GM10248 (cell line): ENCODE measurements at regions not wholly inside any gene's neighbourhood (a gene's known extent, or its start where the extent isn't known, plus 50 kb on each side); places are given as distances from the start of the nearest gene placed in this dataset.

Experiments used
- CTCF ChIA-PET: fragments of 300-600 bp; sonication (Branson Sonifier 250); formaldehyde crosslinking; extraction: SDS; loops from one replicate; lab custom pipeline; 2021; ENCODE audit warnings: antibody characterized with exemption; lab: Yijun Ruan, JAX
- POLR2A ChIA-PET: fragments of 350-650 bp; sonication (Branson Sonifier 250); formaldehyde crosslinking; extraction: SDS; loops from one replicate; lab custom pipeline; 2020; ENCODE audit warnings: antibody characterized with exemption; lab: Yijun Ruan, JAX
- DNase-seq: peaks from one replicate; pipeline ENCODE4 v3.0.0; 2012; ENCODE audit errors: extremely low spot score
- TF ChIP-seq, protein P1 (sequence below): IDR thresholded peaks from 2 replicates; pipeline ENCODE4 v1.5.1; 2012; ENCODE audit warnings: mild to moderate bottlenecking, low read depth; ENCODE audit errors: extremely low read depth, missing control alignments, control extremely low read depth

DNA sequence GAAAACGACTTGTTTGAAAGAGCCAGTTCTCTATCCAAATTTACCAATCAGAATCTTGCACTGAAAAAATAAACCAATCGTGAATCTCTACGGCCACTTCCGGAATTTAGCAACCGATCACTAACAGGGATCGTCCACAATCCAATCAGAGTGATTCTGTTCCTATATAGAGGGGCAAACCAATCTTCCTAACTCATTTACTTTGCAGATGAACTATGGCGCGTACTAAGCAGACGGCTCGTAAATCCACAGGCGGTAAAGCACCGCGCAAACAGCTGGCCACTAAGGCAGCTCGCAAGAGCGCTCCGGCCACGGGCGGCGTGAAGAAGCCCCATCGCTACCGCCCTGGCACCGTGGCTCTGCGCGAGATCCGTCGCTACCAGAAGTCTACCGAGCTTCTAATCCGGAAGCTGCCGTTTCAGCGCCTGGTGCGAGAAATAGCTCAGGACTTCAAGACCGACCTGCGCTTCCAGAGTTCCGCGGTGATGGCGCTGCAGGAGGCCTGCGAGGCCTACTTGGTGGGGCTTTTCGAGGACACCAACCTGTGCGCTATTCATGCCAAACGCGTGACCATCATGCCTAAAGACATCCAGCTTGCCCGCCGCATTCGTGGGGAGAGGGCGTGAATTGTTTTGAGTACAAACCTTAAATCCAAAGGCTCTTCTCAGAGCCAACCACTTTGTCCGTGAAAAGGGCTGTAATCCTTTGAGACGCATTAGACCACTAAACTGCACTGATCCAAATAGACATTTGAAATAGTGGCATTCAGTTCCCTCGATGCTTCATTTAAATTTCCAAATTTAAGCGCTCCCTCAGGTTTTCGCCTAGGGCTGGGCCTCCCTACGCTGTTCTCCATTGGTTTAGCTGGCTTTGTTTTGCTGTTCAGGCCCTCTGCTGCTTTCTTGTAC lies 138.0 kb downstream of the HFE start:
- POLR2A ChIA-PET, result interaction anchor here (1.1 to 3.5 kb wide), 3 partner anchors 9 to 26 kb away, joined by 3 to 19 read pairs (median 16); a partner anchor contains a TSS
- TF ChIP-seq, protein P1, sequence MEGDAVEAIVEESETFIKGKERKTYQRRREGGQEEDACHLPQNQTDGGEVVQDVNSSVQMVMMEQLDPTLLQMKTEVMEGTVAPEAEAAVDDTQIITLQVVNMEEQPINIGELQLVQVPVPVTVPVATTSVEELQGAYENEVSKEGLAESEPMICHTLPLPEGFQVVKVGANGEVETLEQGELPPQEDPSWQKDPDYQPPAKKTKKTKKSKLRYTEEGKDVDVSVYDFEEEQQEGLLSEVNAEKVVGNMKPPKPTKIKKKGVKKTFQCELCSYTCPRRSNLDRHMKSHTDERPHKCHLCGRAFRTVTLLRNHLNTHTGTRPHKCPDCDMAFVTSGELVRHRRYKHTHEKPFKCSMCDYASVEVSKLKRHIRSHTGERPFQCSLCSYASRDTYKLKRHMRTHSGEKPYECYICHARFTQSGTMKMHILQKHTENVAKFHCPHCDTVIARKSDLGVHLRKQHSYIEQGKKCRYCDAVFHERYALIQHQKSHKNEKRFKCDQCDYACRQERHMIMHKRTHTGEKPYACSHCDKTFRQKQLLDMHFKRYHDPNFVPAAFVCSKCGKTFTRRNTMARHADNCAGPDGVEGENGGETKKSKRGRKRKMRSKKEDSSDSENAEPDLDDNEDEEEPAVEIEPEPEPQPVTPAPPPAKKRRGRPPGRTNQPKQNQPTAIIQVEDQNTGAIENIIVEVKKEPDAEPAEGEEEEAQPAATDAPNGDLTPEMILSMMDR, result no peak
- CTCF ChIA-PET, result interaction anchor here (1.2 to 2.3 kb wide), 7 partner anchors 8 to 92 kb away, joined by 3 to 11 read pairs (median 5); a partner anchor contains a TSS
- no peak for DNase-seq

DNA sequence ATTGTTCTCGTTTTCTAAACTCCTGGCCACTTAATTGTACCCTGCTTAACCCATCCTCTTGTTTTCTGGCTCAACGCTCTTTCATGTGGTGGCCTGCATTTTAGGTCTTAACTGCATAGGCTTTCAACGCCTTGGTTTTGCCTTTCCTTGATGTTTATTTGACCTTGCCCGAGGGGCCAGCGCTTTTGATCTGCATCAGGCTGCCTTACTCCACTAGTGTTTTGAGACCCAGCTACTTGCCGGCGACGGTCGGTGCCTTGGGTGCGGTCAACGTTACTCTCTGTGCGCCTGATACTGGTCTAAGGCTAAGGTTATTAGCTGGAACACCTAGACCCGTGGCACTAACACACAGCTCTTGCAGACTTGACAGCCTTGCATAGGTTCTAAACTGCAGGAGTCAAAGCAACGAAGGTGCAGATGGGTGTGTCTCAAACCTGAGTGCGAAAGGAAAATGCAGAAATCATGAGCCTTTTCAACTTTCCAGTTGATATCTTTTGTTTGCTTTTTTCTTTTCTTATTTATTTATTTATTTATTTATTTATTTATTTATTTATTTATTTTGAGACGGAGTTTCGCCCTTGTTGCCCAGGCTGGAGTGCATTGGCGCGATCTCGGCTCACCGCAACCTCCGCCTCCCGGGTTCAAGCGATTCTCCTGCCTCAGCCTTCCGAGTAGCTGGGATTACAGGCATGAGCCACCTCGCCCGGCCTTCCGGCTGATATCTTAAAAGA lies 138.8 kb downstream of the HFE start:
- POLR2A ChIA-PET, result interaction anchor here (1.1 to 3.5 kb wide), 4 partner anchors 8 to 27 kb away, joined by 3 to 19 read pairs (median 10); a partner anchor contains a TSS
- CTCF ChIA-PET, result interaction anchor here (1.3 to 2.3 kb wide), 5 partner anchors 8 to 32 kb away, joined by 4 to 11 read pairs (median 5); a partner anchor contains a TSS
- no peak for DNase-seq
- TF ChIP-seq, protein P1, result no peak

GRCh38 chr6:26226579-26226967 lies 138.4 kb upstream of the BTN3A2 start:
- ChIA-PET CTCF (interaction anchor here (1.3 to 2.5 kb wide), 3 partner anchors 10 to 58 kb away, joined by 3 to 10 read pairs (median 9); a partner anchor contains a TSS), POLR2A (interaction anchor here (1.0 to 2.5 kb wide), 4 partner anchors 10 to 46 kb away, joined by 3 to 19 read pairs (median 3); a partner anchor contains a TSS)
- TF ChIP-seq, protein P1, result no peak
- DNase-seq, result no peak

DNA sequence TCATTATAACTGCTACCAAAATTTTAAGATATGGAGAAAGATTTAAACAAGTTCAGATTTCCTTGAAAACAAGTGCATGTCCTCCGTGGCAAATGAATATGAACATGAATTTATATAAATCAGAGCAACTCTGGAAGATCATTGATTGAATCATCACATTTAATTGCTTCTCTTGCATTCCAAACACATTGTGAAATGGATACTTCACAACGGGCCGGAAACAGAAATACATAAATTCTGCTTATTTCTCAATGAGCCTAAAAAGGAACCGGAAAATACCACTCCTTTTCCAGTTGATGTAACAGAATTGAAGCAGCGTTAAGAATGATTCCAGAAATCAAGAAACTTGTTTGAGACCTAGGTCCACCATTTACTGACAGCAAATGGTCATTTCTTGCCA lies 134.6 kb upstream of the BTN3A2 start:
- TF ChIP-seq, protein P1, result no peak
- CTCF ChIA-PET, result no interaction called here
- DNase-seq, result no peak
- POLR2A ChIA-PET, result no interaction called here

DNA sequence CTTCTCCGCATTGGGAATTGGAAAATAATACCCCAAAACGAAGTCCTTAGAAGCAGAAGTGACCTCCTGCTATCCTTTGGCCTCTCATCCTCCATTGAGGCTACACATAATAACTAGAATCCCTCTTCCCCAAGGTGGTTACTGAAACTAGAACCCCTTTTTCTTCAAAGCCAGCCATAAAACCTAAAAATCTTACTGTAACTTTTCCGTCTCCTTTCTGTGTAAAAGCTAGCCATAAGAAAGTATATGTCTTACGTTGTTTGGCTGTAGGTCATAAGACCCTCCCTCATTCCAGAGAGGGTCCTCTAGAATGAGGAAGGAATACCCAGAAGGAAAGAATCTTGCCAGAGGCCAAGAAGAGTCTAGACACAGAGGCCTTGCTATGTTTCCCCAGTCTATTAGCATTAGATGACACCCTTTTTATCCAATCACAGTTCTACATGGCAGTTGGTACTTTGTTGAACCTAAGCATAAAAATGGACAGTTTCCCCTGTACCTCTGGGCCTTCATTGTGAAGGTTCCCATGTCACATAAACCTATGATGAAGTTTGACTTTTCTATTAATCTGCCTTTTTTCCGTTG lies 133.9 kb upstream of the BTN3A2 start:
- DNase-seq, result no peak
- CTCF ChIA-PET, result no interaction called here
- POLR2A ChIA-PET, result no interaction called here
- TF ChIP-seq, protein P1, result no peak
